HFFc6 (cell line): ENCODE measurements at regions not wholly inside any gene's neighbourhood (a gene's known extent, or its start where the extent isn't known, plus 50 kb on each side); places are given as distances from the start of the nearest gene placed in this dataset.

Experiments used
- DNase-seq: peaks from one replicate; pipeline ENCODE4 v3.0.0-alpha.2; 2018
- H3K27ac Mint-ChIP-seq: 2 replicates; pipeline ENCODE4 v1.8.0; 2020; ENCODE audit warnings: mild to moderate bottlenecking, mixed read lengths
- H3K27me3 Mint-ChIP-seq: 2 replicates; pipeline ENCODE4 v1.8.0; 2021; ENCODE audit warnings: mild to moderate bottlenecking, moderate library complexity, mixed read lengths; ENCODE audit not compliant: insufficient read depth
- H3K36me3 Mint-ChIP-seq: 2 replicates; pipeline ENCODE4 v1.8.0; 2021; ENCODE audit warnings: low read depth, mixed read lengths
- H3K4me1 Mint-ChIP-seq: 2 replicates; pipeline ENCODE4 v1.8.0; 2020; ENCODE audit warnings: low read depth, mixed read lengths
- H3K4me3 Mint-ChIP-seq: 2 replicates; pipeline ENCODE4 v1.8.0; 2020; ENCODE audit warnings: mild to moderate bottlenecking, moderate library complexity, mixed read lengths
- H3K9me3 Mint-ChIP-seq: 2 replicates; pipeline ENCODE4 v1.8.0; 2020; ENCODE audit warnings: mild to moderate bottlenecking, mixed read lengths
- TF ChIP-seq, protein P1 (sequence below): fragments of 200-600 bp; sonication (generic); IDR thresholded peaks from 2 replicates; pipeline ENCODE4 v1.5.0; 2021; ENCODE audit warnings: antibody characterized with exemption, mild to moderate bottlenecking

DNA sequence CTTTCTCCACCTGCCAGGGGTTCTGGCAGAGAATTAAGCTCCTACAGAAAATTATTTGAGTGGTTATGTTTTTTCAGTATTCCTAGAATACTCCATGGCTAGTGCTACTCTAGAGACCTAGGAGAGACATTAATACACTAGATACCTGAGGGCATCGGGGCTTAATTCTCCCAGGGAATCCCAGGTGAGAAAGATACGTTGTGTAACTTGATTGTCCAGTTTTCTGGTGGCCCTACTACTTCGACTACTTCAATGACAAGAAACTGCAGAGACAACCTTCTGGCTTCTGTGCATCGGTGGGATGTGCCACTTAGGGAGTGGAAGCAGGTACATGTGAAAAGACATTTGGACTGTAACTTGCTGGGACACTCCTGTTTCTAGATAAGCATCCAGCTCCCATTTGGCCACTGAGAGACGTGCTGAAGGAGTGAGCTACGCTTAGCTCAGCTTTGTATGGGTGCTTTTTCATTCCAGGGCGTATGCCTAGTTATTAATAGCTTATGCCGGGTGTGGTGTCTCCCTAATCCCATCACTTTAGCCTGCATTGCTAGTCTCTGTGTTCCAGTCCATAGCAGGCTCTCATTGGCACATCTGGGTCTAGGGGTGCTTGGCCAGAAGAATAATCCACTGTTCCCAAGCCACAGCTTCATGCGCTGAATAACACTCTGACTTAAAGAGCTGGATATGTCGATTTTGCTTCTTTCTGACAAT, 300.7 kb downstream of the SIPA1L2 start:
- no peaks in the 10 kb centered on the region for H3K27me3 Mint-ChIP-seq
- H3K27ac Mint-ChIP-seq = no peak overlapping the region
- peaks cover 34% of the 10 kb centered on the region for H3K9me3 Mint-ChIP-seq
- H3K36me3 Mint-ChIP-seq = peaks cover 3% of the 10 kb centered on the region; the same call in 1 of the 2 replicates
- H3K4me1 Mint-ChIP-seq = no peaks in the 10 kb centered on the region
- no peak overlapping the region for H3K4me3 Mint-ChIP-seq
- TF ChIP-seq, protein P1, sequence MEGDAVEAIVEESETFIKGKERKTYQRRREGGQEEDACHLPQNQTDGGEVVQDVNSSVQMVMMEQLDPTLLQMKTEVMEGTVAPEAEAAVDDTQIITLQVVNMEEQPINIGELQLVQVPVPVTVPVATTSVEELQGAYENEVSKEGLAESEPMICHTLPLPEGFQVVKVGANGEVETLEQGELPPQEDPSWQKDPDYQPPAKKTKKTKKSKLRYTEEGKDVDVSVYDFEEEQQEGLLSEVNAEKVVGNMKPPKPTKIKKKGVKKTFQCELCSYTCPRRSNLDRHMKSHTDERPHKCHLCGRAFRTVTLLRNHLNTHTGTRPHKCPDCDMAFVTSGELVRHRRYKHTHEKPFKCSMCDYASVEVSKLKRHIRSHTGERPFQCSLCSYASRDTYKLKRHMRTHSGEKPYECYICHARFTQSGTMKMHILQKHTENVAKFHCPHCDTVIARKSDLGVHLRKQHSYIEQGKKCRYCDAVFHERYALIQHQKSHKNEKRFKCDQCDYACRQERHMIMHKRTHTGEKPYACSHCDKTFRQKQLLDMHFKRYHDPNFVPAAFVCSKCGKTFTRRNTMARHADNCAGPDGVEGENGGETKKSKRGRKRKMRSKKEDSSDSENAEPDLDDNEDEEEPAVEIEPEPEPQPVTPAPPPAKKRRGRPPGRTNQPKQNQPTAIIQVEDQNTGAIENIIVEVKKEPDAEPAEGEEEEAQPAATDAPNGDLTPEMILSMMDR = no peak
- no peak for DNase-seq

GRCh38 chr1:232328486-232329102, 301.3 kb downstream of the SIPA1L2 start:
- TF ChIP-seq, protein P1 = no peak
- H3K9me3 Mint-ChIP-seq = peaks cover 27% of the 10 kb centered on the region
- no peak overlapping the region for H3K4me3 Mint-ChIP-seq
- no peak for DNase-seq
- peaks cover 3% of the 10 kb centered on the region; the same call in 1 of the 2 replicates for H3K36me3 Mint-ChIP-seq
- H3K4me1 Mint-ChIP-seq = no peaks in the 10 kb centered on the region
- H3K27ac Mint-ChIP-seq = no peak overlapping the region
- no peaks in the 10 kb centered on the region for H3K27me3 Mint-ChIP-seq

DNA sequence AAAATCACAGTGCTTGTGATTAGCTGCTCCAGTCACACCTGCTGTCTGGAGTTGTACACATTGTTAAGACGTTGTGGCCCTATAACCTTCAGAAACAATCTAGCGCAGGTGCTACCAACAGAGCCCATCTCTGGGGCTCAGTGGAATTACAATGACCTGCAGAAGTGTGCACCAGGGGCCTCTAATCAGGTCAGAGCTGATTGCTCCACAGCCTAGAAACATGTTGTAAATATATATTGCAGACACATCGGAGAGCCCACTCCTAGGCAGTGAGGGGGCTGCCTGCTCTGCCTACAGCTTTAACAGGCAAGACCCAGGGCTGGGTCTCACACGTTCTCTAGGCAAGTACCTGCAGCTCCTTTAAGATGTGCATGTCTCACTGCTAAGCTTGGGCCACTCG, 302.0 kb downstream of the SIPA1L2 start:
- no peaks in the 10 kb centered on the region for H3K4me1 Mint-ChIP-seq
- H3K4me3 Mint-ChIP-seq = no peak overlapping the region
- DNase-seq = no peak
- peaks cover 21% of the 10 kb centered on the region for H3K9me3 Mint-ChIP-seq
- H3K27ac Mint-ChIP-seq = no peak overlapping the region
- H3K27me3 Mint-ChIP-seq = no peaks in the 10 kb centered on the region
- peaks cover 3% of the 10 kb centered on the region; the same call in 1 of the 2 replicates for H3K36me3 Mint-ChIP-seq
- TF ChIP-seq, protein P1 = no peak

GRCh38 chr1:232327269-232327668, 302.7 kb downstream of the SIPA1L2 start:
- Mint-ChIP-seq H3K27me3 (no peaks in the 10 kb centered on the region), H3K36me3 (peaks cover 3% of the 10 kb centered on the region; the same call in 1 of the 2 replicates), H3K4me3 (no peak overlapping the region), H3K4me1 (no peaks in the 10 kb centered on the region), H3K9me3 (peaks cover 26% of the 10 kb centered on the region), H3K27ac (no peak overlapping the region)
- DNase-seq = no peak
- TF ChIP-seq, protein P1 = no peak

GRCh38 chr1:232322162-232322734, 307.7 kb downstream of the SIPA1L2 start:
- Mint-ChIP-seq H3K36me3 (no peaks in the 10 kb centered on the region), H3K27me3 (no peaks in the 10 kb centered on the region; the same call in none of the 2 replicates), H3K9me3 (peaks cover 33% of the 10 kb centered on the region), H3K27ac (no peak overlapping the region), H3K4me1 (no peaks in the 10 kb centered on the region), H3K4me3 (no peak overlapping the region)
- DNase-seq = no peak
- TF ChIP-seq, protein P1 = no peak
